AG04449 (cell line): ENCODE measurements at regions not wholly inside any gene's neighbourhood (a gene's known extent, or its start where the extent isn't known, plus 50 kb on each side); places are given as distances from the start of the nearest gene placed in this dataset.

Experiments
- CTCF ChIA-PET: fragments of 350-600 bp; formaldehyde crosslinking; extraction: SDS; loops from one replicate; lab custom pipeline; 2021; ENCODE audit warnings: antibody characterized with exemption; lab: Yijun Ruan, JAX
- POLR2A ChIA-PET: fragments of 400-600, 350-600 bp; formaldehyde crosslinking; extraction: SDS; loops from one replicate; lab custom pipeline; 2020; ENCODE audit warnings: antibody characterized with exemption, inconsistent platforms; lab: Yijun Ruan, JAX
- DNase-seq: peaks from one replicate; pipeline ENCODE4 v3.0.0-alpha.2; 2010; ENCODE audit warnings: low read depth, low spot score
- H3K4me3 ChIP-seq: 2 replicates; pipeline ENCODE4 v1.5.1; 2011; ENCODE audit warnings: low read depth, mild to moderate bottlenecking, control low read depth, low read length
- CTCF ChIP-seq: IDR thresholded peaks from one replicate; pipeline ENCODE4 v1.5.1; 2011; ENCODE audit warnings: mild to moderate bottlenecking, moderate library complexity, low read length, control low read depth, inconsistent platforms; ENCODE audit not compliant: insufficient read depth; ENCODE audit errors: missing control alignments

GRCh38 chr2:15794608-15795134 is 145.7 kb upstream of the MYCN start:
- ChIA-PET CTCF (no interaction called here), POLR2A (no interaction called here)
- TF ChIP-seq CTCF = no peak
- H3K4me3 ChIP-seq = no peak overlapping the region
- DNase-seq = no peak

DNA sequence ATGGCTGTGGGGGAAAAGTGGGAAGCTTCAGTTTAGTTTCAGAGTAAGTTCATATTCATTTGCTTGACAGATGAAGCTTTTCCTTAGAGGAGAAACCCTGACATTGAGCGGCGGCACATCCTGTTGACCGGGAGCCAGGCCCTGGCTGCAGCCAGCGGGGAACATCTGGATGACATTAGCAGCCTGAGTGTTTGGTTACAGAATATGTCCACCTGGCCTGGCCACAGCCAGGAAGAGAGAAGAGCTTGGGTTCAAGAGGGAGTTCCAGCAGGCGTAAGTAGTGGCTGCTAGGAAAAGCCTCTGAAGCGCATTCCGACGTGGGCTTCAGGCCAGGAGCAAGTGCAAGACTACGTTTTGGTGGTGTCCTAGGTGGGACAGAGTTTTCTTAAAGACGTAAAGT is 144.9 kb upstream of the MYCN start:
- DNase-seq = no peak
- ChIA-PET POLR2A (no interaction called here), CTCF (no interaction called here)
- no peak for TF ChIP-seq CTCF
- no peak overlapping the region for H3K4me3 ChIP-seq

GRCh38 chr2:15796167-15796942 is 144.0 kb upstream of the MYCN start:
- no peak for DNase-seq
- CTCF ChIA-PET = no interaction called here
- no peak for TF ChIP-seq CTCF
- no peak overlapping the region for H3K4me3 ChIP-seq
- POLR2A ChIA-PET = no interaction called here

- DNase-seq = no peak
- H3K4me3 ChIP-seq = no peak overlapping the region
- ChIA-PET POLR2A (no interaction called here), CTCF (no interaction called here)
- TF ChIP-seq CTCF = no peak
Observed at GRCh38 chr2:15797231-15797938, 143.0 kb upstream of the MYCN start.

DNA sequence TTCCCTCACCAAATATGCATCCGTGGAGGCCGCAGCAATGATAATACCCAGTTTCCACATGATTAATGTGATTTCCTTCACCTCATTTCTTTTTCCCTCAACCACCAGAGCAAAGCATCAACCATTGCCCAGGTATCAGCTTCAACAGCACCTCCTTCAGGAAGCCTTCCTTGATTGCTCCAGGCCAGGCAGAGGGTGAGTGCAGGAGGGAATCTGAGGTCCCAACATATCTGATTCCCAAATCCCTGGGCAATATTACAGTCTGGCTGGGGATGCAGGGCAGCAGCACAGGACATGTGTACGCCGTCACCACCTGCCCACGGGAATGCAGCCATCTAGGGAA is 142.4 kb upstream of the MYCN start:
- no peak for DNase-seq
- ChIA-PET POLR2A (no interaction called here), CTCF (no interaction called here)
- no peak overlapping the region for H3K4me3 ChIP-seq
- TF ChIP-seq CTCF = no peak

- ChIA-PET POLR2A (no interaction called here), CTCF (no interaction called here)
- no peak for DNase-seq
- no peak overlapping the region for H3K4me3 ChIP-seq
- TF ChIP-seq CTCF = no peak
Observed at GRCh38 chr2:15798701-15799431, 141.5 kb upstream of the MYCN start.
